GM23338 (cell line): ENCODE measurements at regions not wholly inside any gene's neighbourhood (a gene's known extent, or its start where the extent isn't known, plus 50 kb on each side); places are given as distances from the start of the nearest gene placed in this dataset.

Experiments
- ATAC-seq: fragments of 200-7000 bp; cut with Tn5 transposase; 3 replicates; pipeline ENCODE4 v1.9.1; 2020
- DNase-seq: peaks from one replicate; pipeline ENCODE4 v3.0.0-alpha.2; 2015; ENCODE audit warnings: low spot score
- H2AFZ ChIP-seq: fragments of 200-600 bp; sonication (generic); 2 replicates; pipeline ENCODE4 v1.8.0; 2016; ENCODE audit warnings: antibody characterized with exemption, mild to moderate bottlenecking, moderate library complexity
- H3F3A ChIP-seq: fragments of 200-600 bp; sonication (generic); replicated peaks from 2 replicates; pipeline ENCODE4 v1.8.0; 2017; ENCODE audit warnings: antibody characterized with exemption, mixed run types, low read depth
- H3K27ac ChIP-seq: fragments of 200-600 bp; sonication (generic); 2 replicates; pipeline ENCODE4 v1.6.1; 2016; ENCODE audit warnings: low read depth
- H3K27me3 ChIP-seq: fragments of 200-600 bp; sonication (generic); 2 replicates; pipeline ENCODE4 v1.8.0; 2016; ENCODE audit warnings: mild to moderate bottlenecking, mixed run types, moderate library complexity; ENCODE audit not compliant: insufficient read depth
- H3K36me3 ChIP-seq: fragments of 200-600 bp; sonication (generic); 2 replicates; pipeline ENCODE4 v1.8.0; 2016; ENCODE audit warnings: mild to moderate bottlenecking; ENCODE audit not compliant: insufficient read depth
- H3K4me1 ChIP-seq: fragments of 200-600 bp; sonication (generic); 2 replicates; pipeline ENCODE4 v1.8.0; 2016; ENCODE audit warnings: mild to moderate bottlenecking, moderate library complexity; ENCODE audit not compliant: insufficient read depth
- H3K4me2 ChIP-seq: fragments of 200-600 bp; sonication (generic); 2 replicates; pipeline ENCODE4 v1.7.1; 2017; ENCODE audit warnings: mixed run types
- H3K4me3 ChIP-seq: fragments of 200-600 bp; sonication (generic); 2 replicates; pipeline ENCODE4 v1.6.1; 2016; ENCODE audit warnings: mixed run types
- H3K79me2 ChIP-seq: fragments of 200-600 bp; sonication (generic); replicated peaks from 2 replicates; pipeline ENCODE4 v1.8.0; 2017; ENCODE audit warnings: mild to moderate bottlenecking; ENCODE audit not compliant: insufficient read depth
- H3K9me2 ChIP-seq: fragments of 200-600 bp; sonication (generic); 2 replicates; pipeline ENCODE4 v1.8.0; 2017; ENCODE audit not compliant: insufficient read depth
- H4K20me1 ChIP-seq: fragments of 200-600 bp; sonication (generic); replicated peaks from 2 replicates; pipeline ENCODE4 v1.8.0; 2017; ENCODE audit warnings: mild to moderate bottlenecking; ENCODE audit not compliant: insufficient read depth
- H3K27ac Mint-ChIP-seq: 2 replicates; pipeline ENCODE4 v1.8.0; 2020; ENCODE audit warnings: inconsistent platforms, mild to moderate bottlenecking, moderate library complexity, mixed read lengths
- H3K27me3 Mint-ChIP-seq: 3 replicates; pipeline ENCODE4 v1.8.0; 2022; ENCODE audit warnings: low read depth, mild to moderate bottlenecking, moderate library complexity, mixed read lengths, inconsistent platforms; ENCODE audit not compliant: insufficient read depth, poor library complexity
- H3K36me3 Mint-ChIP-seq: 3 replicates; pipeline ENCODE4 v1.8.0; 2021; ENCODE audit warnings: low read depth, mild to moderate bottlenecking, inconsistent platforms, moderate library complexity, mixed read lengths
- H3K4me1 Mint-ChIP-seq: 3 replicates; pipeline ENCODE4 v1.8.0; 2020; ENCODE audit warnings: mild to moderate bottlenecking, inconsistent platforms, mixed read lengths
- H3K4me3 Mint-ChIP-seq: 3 replicates; pipeline ENCODE4 v1.8.0; 2021; ENCODE audit warnings: moderate library complexity, mild to moderate bottlenecking, inconsistent platforms, mixed read lengths
- H3K9me3 Mint-ChIP-seq: 3 replicates; pipeline ENCODE4 v1.8.0; 2020; ENCODE audit warnings: moderate library complexity, mild to moderate bottlenecking, inconsistent platforms, mixed read lengths
- CREB1 ChIP-seq: fragments of 250-450 bp; sonication (Bioruptor Pico); IDR thresholded peaks from 2 replicates; pipeline ENCODE4 v1.5.0; 2020; ENCODE audit warnings: low read depth, mild to moderate bottlenecking, moderate library complexity
- EZH2 ChIP-seq: fragments of 200-600 bp; sonication (generic); IDR thresholded peaks from one replicate; pipeline ENCODE4 v1.8.0; 2017; ENCODE audit warnings: antibody characterized with exemption, mild to moderate bottlenecking, low read depth; ENCODE audit not compliant: unreplicated experiment
- EZH2phosphoT487 ChIP-seq: fragments of 200-600 bp; sonication (generic); IDR thresholded peaks from one replicate; pipeline ENCODE4 v1.8.1; 2018; ENCODE audit warnings: antibody characterized with exemption; ENCODE audit not compliant: unreplicated experiment
- JUNB ChIP-seq: IDR thresholded peaks from one replicate; pipeline ENCODE4 v1.6.1; 2016; ENCODE audit warnings: antibody characterized with exemption; ENCODE audit not compliant: unreplicated experiment
- NANOG ChIP-seq: IDR thresholded peaks from 2 replicates; pipeline ENCODE4 v1.6.1; 2016; ENCODE audit warnings: antibody characterized with exemption, borderline replicate concordance
- POLR2AphosphoS5 ChIP-seq: IDR thresholded peaks from 2 replicates; pipeline ENCODE4 v1.6.1; 2016; ENCODE audit warnings: antibody characterized with exemption, low read depth
- REST ChIP-seq: IDR thresholded peaks from one replicate; pipeline ENCODE4 v1.6.1; 2018; ENCODE audit warnings: antibody characterized with exemption; ENCODE audit not compliant: unreplicated experiment
- STAT1 ChIP-seq: IDR thresholded peaks from one replicate; pipeline ENCODE4 v1.6.1; 2016; ENCODE audit warnings: antibody characterized with exemption; ENCODE audit not compliant: unreplicated experiment
- ZNF114 ChIP-seq: fragments of 250-450 bp; sonication (Bioruptor Pico); IDR thresholded peaks from 2 replicates; pipeline ENCODE4 v1.5.0; 2020; ENCODE audit warnings: mild to moderate bottlenecking, moderate library complexity
- ZNF331 ChIP-seq: fragments of 250-450 bp; sonication (Bioruptor Pico); IDR thresholded peaks from 2 replicates; pipeline ENCODE4 v1.5.0; 2020; ENCODE audit warnings: low read depth, mild to moderate bottlenecking, moderate library complexity
- TF ChIP-seq, protein P1 (sequence below): IDR thresholded peaks from 2 replicates; pipeline ENCODE4 v1.6.1; 2016; ENCODE audit warnings: antibody characterized with exemption
- TF ChIP-seq, protein P2 (sequence below), 2 experiments: fragments of 200-600 bp in 1 of 2; sonication (generic) in 1 of 2; conservative IDR thresholded peaks; 2 replicates each; pipeline versions ENCODE4 v1.5.1 to v1.6.1; 2016 to 2017; ENCODE audit warnings: antibody characterized with exemption in 2 of 2, low read depth in 2 of 2, mild to moderate bottlenecking in 2 of 2, moderate library complexity in 1 of 2
- TF ChIP-seq, protein P3 (sequence below): fragments of 250-450 bp; sonication (Bioruptor Pico); IDR thresholded peaks from 2 replicates; pipeline ENCODE4 v1.5.0; 2020; ENCODE audit warnings: mild to moderate bottlenecking, moderate library complexity

DNA sequence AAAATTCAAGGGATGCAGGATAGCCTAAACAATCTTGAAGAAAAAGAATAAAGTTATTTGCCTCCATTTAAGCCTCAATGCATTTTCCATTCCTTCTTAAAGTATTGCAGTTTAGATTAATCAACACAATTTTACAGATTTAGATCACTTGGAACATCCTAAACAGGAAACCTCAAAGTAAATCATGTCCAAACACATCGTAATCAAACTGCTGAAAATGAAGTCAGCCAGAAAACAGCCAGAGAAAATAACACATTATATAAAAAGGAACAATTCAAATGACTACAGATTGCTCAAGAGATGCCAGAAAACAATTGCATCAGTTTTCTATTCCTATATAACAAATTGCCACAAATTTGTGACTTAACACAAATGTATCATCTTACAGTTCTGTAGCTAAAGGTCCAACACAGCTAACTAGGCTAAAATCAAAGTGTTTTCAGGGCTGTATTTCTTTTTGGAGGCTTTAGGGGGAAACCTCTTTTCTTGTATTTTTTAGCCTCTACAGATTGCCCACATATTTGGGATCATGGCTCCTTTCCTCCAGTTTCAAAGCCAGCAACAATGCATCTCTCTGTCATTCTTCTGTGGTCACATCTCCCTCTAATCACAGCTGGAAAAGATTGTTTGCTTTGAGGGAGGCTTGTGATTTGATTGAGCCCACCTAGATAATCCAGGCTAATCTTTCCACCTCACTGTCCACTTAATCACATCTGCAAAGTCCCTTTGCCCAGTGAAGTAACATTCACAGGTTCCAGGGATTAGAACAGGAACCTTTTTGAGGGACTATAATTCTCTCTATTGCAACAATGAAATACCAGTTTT is 543.3 kb upstream of the UBE2E2 start:
- H3K27ac ChIP-seq, result no peak overlapping the region
- Mint-ChIP-seq H3K4me1 (no peaks in the 10 kb centered on the region), H3K4me3 (no peak overlapping the region), H3K36me3 (no peaks in the 10 kb centered on the region), H3K9me3 (no peaks in the 10 kb centered on the region), H3K27ac (no peak overlapping the region), H3K27me3 (no peaks in the 10 kb centered on the region)
- no peak overlapping the region for H3K4me3 ChIP-seq
- ATAC-seq (no peak), DNase-seq (no peak)
- no peaks in the 10 kb centered on the region for H3K79me2 ChIP-seq
- H3K9me2 ChIP-seq, result no peaks in the 10 kb centered on the region
- no peak overlapping the region for H3K4me2 ChIP-seq
- no peak overlapping the region for H2AFZ ChIP-seq
- TF ChIP-seq, protein P1, sequence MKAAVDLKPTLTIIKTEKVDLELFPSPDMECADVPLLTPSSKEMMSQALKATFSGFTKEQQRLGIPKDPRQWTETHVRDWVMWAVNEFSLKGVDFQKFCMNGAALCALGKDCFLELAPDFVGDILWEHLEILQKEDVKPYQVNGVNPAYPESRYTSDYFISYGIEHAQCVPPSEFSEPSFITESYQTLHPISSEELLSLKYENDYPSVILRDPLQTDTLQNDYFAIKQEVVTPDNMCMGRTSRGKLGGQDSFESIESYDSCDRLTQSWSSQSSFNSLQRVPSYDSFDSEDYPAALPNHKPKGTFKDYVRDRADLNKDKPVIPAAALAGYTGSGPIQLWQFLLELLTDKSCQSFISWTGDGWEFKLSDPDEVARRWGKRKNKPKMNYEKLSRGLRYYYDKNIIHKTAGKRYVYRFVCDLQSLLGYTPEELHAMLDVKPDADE, result no peak
- TF ChIP-seq STAT1 (no peak), ZNF114 (no peak), REST (no peak), CREB1 (no peak), NANOG (no peak), JUNB (no peak), EZH2 (no peak), POLR2AphosphoS5 (no peak), EZH2phosphoT487 (no peak), ZNF331 (CRISPR knock-in tag) (no peak)
- TF ChIP-seq, protein P2, sequence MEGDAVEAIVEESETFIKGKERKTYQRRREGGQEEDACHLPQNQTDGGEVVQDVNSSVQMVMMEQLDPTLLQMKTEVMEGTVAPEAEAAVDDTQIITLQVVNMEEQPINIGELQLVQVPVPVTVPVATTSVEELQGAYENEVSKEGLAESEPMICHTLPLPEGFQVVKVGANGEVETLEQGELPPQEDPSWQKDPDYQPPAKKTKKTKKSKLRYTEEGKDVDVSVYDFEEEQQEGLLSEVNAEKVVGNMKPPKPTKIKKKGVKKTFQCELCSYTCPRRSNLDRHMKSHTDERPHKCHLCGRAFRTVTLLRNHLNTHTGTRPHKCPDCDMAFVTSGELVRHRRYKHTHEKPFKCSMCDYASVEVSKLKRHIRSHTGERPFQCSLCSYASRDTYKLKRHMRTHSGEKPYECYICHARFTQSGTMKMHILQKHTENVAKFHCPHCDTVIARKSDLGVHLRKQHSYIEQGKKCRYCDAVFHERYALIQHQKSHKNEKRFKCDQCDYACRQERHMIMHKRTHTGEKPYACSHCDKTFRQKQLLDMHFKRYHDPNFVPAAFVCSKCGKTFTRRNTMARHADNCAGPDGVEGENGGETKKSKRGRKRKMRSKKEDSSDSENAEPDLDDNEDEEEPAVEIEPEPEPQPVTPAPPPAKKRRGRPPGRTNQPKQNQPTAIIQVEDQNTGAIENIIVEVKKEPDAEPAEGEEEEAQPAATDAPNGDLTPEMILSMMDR (conservative IDR thresholded peaks at IDR 0.05; ENCODE audit: low read depth in 2 of 2), result no peak
- TF ChIP-seq, protein P3, sequence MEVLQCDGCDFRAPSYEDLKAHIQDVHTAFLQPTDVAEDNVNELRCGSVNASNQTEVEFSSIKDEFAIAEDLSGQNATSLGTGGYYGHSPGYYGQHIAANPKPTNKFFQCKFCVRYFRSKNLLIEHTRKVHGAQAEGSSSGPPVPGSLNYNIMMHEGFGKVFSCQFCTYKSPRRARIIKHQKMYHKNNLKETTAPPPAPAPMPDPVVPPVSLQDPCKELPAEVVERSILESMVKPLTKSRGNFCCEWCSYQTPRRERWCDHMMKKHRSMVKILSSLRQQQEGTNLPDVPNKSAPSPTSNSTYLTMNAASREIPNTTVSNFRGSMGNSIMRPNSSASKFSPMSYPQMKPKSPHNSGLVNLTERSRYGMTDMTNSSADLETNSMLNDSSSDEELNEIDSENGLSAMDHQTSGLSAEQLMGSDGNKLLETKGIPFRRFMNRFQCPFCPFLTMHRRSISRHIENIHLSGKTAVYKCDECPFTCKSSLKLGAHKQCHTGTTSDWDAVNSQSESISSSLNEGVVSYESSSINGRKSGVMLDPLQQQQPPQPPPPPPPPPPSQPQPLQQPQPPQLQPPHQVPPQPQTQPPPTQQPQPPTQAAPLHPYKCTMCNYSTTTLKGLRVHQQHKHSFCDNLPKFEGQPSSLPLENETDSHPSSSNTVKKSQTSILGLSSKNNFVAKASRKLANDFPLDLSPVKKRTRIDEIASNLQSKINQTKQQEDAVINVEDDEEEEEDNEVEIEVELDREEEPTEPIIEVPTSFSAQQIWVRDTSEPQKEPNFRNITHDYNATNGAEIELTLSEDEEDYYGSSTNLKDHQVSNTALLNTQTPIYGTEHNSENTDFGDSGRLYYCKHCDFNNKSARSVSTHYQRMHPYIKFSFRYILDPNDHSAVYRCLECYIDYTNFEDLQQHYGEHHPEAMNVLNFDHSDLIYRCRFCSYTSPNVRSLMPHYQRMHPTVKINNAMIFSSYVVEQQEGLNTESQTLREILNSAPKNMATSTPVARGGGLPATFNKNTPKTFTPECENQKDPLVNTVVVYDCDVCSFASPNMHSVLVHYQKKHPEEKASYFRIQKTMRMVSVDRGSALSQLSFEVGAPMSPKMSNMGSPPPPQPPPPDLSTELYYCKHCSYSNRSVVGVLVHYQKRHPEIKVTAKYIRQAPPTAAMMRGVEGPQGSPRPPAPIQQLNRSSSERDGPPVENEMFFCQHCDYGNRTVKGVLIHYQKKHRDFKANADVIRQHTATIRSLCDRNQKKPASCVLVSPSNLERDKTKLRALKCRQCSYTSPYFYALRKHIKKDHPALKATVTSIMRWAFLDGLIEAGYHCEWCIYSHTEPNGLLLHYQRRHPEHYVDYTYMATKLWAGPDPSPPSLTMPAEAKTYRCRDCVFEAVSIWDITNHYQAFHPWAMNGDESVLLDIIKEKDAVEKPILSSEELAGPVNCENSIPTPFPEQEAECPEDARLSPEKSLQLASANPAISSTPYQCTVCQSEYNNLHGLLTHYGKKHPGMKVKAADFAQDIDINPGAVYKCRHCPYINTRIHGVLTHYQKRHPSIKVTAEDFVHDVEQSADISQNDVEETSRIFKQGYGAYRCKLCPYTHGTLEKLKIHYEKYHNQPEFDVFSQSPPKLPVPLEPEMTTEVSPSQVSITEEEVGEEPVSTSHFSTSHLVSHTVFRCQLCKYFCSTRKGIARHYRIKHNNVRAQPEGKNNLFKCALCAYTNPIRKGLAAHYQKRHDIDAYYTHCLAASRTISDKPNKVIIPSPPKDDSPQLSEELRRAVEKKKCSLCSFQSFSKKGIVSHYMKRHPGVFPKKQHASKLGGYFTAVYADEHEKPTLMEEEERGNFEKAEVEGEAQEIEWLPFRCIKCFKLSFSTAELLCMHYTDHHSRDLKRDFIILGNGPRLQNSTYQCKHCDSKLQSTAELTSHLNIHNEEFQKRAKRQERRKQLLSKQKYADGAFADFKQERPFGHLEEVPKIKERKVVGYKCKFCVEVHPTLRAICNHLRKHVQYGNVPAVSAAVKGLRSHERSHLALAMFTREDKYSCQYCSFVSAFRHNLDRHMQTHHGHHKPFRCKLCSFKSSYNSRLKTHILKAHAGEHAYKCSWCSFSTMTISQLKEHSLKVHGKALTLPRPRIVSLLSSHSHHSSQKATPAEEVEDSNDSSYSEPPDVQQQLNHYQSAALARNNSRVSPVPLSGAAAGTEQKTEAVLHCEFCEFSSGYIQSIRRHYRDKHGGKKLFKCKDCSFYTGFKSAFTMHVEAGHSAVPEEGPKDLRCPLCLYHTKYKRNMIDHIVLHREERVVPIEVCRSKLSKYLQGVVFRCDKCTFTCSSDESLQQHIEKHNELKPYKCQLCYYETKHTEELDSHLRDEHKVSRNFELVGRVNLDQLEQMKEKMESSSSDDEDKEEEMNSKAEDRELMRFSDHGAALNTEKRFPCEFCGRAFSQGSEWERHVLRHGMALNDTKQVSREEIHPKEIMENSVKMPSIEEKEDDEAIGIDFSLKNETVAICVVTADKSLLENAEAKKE (CRISPR knock-in tag), result no peak
- H3K36me3 ChIP-seq, result no peaks in the 10 kb centered on the region
- no peaks in the 10 kb centered on the region for H3K4me1 ChIP-seq
- no peaks in the 10 kb centered on the region for H4K20me1 ChIP-seq
- no peaks in the 10 kb centered on the region for H3F3A ChIP-seq
- H3K27me3 ChIP-seq, result no peaks in the 10 kb centered on the region
